GM18505 (cell line): ENCODE measurements at regions not wholly inside any gene's neighbourhood (a gene's known extent, or its start where the extent isn't known, plus 50 kb on each side); places are given as distances from the start of the nearest gene placed in this dataset.
A peak's percentile ranks its signal among the peaks of the same experiment; 100 is the strongest.

ENCODE experiments used
- ATAC-seq: cut with Tn5 transposase; IDR thresholded peaks from one replicate; pipeline ENCODE4 v1.9.1; 2021; ENCODE audit not compliant: unreplicated experiment
- POLR2A ChIP-seq: IDR thresholded peaks from 4 replicates; pipeline ENCODE4 v1.6.1; 2011; ENCODE audit warnings: borderline replicate concordance; ENCODE audit not compliant: insufficient read depth, insufficient read length; ENCODE audit errors: extremely low read depth

DNA sequence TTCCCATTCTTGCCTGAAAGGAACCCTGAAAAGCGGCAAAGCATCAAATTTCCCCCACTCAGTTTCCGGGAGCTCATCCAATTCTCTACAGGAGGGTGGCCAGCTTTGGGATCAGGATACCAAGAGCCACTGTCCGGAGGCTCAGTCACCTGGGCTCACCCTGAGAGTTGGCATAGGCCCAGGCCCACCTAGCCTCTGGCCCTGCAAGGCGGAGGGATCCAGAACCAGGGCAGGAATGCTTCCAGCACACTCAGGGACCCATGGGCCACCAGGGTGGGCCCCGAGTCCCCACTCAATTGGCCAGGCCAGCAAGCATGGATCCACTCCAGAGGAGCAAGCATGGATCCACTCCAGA is 432.9 kb upstream of the MYT1L start:
- ATAC-seq, result no peak

DNA sequence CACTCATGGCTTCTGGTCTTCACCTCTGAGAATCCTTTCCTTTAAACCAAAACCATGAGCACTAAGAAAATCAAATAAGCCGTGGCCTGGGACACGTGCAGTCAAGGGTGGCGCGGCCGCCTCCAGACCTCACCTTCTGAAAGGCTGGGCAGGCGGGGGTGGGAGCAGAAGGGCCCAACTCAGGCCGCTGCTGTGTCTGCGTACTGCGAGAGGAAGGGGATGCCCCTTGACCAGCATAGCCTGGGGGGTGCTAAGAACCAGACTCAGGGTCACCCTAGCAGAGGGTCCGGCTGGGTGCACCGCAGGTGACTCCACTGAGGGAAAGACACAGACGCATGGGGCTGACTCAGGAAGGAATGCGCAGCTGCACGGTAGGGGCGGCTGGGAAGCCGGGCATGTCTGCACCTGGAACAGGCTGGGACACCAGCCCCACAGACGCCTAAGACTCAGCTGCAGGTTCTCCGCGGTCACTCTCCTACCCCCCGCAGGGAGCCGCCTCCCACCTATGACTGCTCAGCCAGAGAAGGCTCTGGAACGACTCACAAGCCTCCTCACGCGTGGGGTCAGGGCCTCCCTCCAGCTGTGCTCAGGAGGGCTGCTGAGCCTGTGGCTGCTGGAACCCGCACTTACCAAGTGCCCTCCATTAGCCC is 432.4 kb upstream of the MYT1L start:
- no peak for TF ChIP-seq POLR2A
- ATAC-seq, result no peak

More for the DNA sequence above, 432.9 kb upstream of the MYT1L start:
- no peak for TF ChIP-seq POLR2A

DNA sequence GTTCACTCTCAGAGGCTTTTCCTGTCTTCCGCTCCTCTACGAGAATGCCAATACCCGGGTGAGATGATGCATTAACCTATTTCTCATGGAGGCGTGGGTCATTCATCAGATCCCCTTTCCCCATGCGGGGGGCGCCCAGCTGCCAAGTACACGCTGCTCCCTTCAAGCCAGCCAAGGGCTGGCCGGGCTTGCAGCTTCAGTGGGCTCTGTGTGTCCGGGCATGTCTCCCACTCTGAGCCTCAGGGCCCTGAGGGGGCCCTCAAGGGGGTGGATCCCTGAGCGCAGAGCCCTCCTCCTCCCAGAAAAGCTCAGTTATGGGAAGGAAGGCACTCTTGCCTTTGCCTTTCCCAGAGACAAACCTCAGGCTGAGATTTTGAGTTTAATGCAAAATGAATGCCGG is 431.8 kb upstream of the MYT1L start:
- TF ChIP-seq POLR2A, result no peak
- no peak for ATAC-seq

DNA sequence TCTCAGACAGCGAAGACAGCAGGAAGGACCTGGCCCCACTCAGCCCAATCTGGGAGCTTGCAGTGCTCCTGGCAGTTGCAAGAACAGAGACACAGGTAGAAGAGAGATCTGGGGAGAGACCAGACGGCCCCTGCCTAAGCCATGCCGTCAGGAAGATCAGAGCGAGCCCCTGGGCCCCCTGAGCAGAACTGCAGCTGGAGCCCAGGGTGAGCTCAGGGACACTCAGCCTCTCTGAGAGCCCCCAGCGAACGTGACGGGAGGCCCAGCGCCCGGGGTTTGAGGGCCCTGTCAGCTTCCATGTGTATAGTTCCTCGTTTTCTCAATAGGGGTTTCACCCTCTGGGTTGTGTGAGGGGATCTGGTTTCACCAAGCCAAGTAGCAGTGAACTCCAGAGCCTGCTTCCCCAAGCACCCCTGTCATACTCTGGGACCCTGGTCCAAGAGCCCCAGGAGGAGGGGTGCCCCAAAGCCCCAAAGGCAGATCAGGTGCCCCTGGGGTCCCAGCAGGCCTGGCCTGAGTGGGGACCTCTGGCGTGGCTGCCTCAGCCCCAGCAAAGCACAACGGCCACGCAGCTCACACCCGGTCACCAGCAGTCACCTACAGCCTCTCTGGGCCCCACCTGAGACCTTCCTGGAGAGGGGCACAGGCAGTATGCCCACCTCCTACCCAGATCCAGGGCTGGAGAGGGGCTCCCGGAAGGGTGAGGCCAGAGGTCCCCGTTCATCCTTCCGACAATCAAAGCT is 431.3 kb upstream of the MYT1L start:
- no peak for ATAC-seq
- no peak for TF ChIP-seq POLR2A

DNA sequence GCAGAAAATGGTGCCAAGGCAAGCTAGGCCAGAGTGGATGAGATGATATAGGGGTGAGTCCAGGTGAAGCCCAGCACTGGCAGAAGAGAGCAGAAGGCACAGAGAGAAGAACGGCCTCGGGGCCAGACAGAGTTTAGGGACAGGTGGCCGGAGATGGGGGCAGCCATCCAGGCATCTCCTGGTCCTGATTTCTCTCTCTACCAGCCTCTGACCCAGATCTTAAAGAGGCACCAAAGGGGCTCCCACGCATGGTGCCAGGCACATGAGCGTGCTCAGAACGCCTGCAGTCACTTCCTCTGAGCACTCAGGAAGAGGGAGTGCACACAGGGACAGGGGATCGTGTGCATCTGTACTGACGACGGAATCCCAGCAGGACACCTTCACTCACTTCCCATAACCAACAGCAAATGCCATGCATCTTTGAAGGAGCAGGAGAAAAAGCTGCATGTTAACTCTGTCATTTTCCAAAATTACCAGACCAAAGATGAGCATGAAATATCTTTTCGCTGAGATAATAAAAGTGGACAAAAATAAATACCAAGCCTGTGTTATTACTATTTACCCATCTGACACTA is 427.8 kb upstream of the MYT1L start:
- no peak for TF ChIP-seq POLR2A

DNA sequence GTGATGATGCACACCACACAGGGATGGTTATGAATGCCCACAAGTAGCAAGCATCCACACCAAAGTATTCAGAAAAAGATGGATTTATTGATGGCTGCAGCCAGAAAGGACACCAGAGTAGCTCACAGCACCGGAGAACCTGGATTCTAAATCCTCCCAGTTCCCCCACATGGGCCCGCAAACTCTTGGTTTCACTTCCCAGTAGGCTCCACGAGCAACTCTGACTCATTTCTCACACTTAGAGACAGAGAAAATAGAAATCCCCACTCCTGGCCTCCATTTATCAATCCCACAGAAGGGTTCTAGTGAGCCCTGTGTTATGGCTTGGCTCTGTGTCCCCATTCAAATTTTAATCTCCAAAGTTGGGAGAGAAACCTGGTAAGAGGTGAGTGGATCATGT is 426.7 kb upstream of the MYT1L start:
- peak; percentile 74 for ATAC-seq
- TF ChIP-seq POLR2A, result no peak

More for the DNA sequence above, 427.8 kb upstream of the MYT1L start:
- ATAC-seq, result no peak

DNA sequence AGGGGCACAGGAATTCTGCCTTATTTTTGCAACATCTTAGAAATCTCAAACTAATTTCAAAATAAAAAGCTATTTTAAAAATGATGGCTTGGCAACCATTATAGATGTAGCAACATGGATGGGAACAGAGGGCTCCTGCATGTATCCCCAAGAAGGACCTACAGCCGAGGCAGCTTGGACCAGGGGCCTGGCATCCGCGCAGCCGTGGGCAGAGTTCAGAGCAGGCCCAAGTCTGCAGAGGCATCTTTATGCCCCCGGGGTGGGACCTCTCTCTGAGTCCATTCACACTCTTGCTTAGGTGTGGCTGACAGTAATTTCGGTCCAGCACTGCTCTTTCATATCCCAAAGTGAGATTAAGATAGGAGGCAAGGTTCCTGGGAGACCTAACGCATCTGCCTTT is 425.8 kb upstream of the MYT1L start:
- TF ChIP-seq POLR2A, result no peak
- no peak for ATAC-seq

DNA sequence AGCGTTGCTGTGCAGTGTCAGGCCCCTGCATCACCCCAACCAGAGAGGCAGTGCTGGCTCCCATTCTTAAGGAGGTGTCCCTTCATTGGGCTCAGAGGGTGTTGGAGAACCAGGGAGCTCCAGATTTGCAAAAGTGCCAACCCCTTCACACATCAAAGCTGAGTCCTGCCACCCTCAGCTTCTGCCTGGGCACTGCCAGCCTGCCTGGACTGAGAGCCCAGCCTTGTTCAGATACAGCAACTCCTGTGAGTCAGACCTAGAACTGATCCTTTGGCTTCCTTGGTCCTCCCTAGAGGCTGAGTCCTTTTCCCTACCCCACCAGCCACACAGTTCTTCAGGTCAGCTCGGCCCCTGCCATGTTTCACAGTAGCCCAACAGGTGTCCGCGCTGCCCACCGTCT is 424.9 kb upstream of the MYT1L start:
- TF ChIP-seq POLR2A, result no peak
- ATAC-seq, result no peak

DNA sequence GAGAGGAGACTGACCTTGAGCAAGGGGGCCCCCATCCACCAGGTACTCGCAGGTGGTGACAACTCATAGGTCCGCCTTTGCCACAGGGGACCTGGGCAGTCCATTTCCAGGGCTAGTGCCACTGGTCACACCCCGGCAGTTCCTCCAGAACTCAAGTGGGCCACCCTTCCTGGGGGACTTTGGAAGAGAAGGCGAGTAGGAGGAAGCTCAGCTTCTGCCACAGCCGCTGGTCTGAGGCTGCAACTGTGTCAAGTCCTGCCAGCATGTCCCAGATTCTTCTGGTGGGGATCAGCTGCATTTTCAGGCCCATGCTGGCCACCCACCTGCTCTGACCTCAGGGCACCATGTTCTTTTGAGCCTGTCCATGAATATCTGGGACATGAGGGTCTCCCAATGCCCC is 423.9 kb upstream of the MYT1L start:
- no peak for ATAC-seq
- no peak for TF ChIP-seq POLR2A

DNA sequence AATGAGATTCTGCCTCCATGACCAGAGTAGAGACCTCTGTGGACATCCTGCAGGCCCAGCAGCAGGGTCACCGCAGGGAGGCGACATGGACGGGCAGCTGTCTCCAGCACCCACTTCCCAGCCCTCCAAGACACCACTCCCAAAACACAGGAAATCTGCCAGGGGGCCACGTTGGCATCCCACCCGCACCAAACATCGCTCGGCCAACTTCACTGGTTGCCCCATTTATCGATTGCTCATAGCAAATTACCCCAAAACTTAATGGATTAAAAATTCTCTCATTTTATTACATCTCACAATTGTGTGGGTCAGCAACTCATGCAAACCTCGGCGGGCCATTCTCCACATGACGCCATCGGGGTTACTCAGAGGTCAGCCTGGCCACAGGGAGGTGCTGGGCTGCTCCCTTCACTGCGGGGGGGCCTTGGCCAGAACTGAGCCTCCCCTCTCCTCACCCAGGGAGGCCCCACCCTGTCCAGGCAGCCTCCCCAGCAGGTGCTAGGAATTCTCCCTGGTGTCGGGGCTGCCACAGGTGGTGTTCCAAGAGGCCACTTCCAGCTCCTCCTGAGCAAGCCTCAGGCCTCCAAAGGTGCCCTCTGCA is 420.7 kb upstream of the MYT1L start:
- TF ChIP-seq POLR2A, result no peak
- ATAC-seq, result no peak

DNA sequence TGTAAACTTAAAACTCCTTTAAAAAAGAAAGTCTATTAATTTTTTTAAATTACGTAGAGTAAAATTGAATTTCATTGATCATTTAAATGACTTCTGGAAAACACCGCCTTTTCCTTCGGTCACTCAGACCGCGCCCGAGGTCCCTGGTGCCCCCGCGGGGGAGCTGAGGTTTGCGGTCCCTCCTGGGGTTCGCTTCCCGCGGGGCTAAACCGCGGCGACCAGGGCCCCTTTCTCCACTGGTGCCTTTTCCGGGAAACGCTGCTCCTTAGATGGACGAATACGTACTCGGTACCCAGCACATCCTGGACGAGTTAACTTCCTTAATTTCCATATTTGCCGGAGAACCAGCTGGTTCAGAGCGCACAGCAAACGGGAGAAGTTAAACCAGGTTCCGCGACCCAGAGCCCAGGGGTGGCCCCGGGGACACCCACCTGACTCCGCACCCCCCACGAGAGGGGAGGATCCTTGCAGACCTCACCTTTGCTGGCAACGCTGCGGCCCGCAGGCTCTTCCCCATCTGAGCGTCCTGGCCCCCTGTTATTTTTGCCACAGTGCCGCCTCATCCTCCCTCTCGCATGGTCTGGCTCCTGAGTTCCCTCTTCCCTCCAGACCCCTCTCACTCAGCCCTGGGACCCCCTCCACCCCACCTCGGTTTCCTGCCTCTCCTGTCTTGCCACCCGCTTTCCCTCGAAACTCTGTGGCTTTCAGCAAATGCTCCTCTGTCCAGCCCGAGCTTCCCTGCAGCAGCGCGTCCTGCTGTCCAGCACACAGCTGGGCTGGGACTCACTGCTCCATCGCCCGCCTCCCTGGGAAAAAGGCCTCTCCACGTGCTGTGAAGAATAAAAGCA is 420.0 kb upstream of the MYT1L start:
- ATAC-seq, result no peak
- no peak for TF ChIP-seq POLR2A

DNA sequence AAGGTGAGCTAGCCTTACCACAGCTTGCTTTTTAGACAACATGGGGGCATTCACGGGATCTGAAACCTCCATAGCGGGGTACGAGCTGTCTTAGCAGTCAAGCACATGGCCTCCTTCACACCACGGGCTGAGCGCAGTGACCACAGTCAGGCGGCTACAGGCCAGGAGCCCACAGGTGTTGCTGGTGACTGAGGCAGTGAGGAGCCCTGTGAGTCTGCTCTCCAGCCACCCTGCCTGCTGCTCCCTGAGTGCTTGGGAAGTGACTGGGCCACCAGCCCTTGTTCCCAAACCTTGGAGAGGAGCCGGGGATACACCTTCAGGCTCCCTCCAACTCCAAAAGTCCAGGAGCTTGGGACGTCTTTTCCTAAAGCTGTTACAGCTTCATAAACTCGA is 418.1 kb upstream of the MYT1L start:
- TF ChIP-seq POLR2A, result no peak
- ATAC-seq, result no peak
